Spleen (tissue), 7 donors: ENCODE measurements at regions not wholly inside any gene's neighbourhood (a gene's known extent, or its start where the extent isn't known, plus 50 kb on each side); places are given as distances from the start of the nearest gene placed in this dataset.

Source experiments
- POLR2A ChIP-seq, 3 donors: fragments of 450-650 bp; IDR thresholded peaks; one replicate each; pipeline ENCODE4 v1.5.1; 2017; ENCODE audit warnings: antibody characterized with exemption in 3 of 3, mild to moderate bottlenecking in 1 of 3
- POLR2AphosphoS5 ChIP-seq, 3 donors: sonication (generic); formaldehyde crosslinking; IDR thresholded peaks; one replicate each; pipeline ENCODE4 v1.5.1; 2017; ENCODE audit warnings: antibody characterized with exemption in 3 of 3
- TF ChIP-seq, protein P1 (sequence below), 11 experiments: fragments of 200-600 bp in 7 of 11; fragments of 450-650 bp in 4 of 11; sonication (generic) in 4 of 11; IDR thresholded peaks in 8 of 11; conservative IDR thresholded peaks in 3 of 11; 1 replicate in 7 of 11; 2 replicates in 4 of 11; pipeline versions ENCODE4 v1.4.0 to v1.8.0; 2016 to 2021; ENCODE audit warnings: antibody characterized with exemption in 11 of 11, inconsistent platforms in 4 of 11, mild to moderate bottlenecking in 1 of 11
- donor health status: DM: no; HTN: no; CAD: no; lungs with moderate emphysema.
- donor health status: DM: no; HTN: no; CAD: no.
- donor health status: DM: no; HTN: no; CAD: no.

- TF ChIP-seq, protein P1, sequence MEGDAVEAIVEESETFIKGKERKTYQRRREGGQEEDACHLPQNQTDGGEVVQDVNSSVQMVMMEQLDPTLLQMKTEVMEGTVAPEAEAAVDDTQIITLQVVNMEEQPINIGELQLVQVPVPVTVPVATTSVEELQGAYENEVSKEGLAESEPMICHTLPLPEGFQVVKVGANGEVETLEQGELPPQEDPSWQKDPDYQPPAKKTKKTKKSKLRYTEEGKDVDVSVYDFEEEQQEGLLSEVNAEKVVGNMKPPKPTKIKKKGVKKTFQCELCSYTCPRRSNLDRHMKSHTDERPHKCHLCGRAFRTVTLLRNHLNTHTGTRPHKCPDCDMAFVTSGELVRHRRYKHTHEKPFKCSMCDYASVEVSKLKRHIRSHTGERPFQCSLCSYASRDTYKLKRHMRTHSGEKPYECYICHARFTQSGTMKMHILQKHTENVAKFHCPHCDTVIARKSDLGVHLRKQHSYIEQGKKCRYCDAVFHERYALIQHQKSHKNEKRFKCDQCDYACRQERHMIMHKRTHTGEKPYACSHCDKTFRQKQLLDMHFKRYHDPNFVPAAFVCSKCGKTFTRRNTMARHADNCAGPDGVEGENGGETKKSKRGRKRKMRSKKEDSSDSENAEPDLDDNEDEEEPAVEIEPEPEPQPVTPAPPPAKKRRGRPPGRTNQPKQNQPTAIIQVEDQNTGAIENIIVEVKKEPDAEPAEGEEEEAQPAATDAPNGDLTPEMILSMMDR (IDR thresholded peaks at IDR 0.05 in 8 of 11, conservative IDR thresholded peaks at IDR 0.05 in 3 of 11), result no peak
- TF ChIP-seq POLR2A (IDR thresholded peaks at IDR 0.05) (no peak), POLR2AphosphoS5 (IDR thresholded peaks at IDR 0.05) (no peak)
These were observed 435.2 kb upstream of the GBE1 start for GRCh38 chr3:82196645-82197044.
